H1 (cell line): ENCODE measurements at regions not wholly inside any gene's neighbourhood (a gene's known extent, or its start where the extent isn't known, plus 50 kb on each side); places are given as distances from the start of the nearest gene placed in this dataset.

ENCODE experiments used
- CTCF ChIA-PET: fragments of 300-600 bp; sonication (Branson Sonifier 250); formaldehyde crosslinking; loops from one replicate; lab custom pipeline; 2021; ENCODE audit not compliant: partially characterized antibody; lab: Charles Lee
- POLR2A ChIA-PET: fragments of 300-600 bp; sonication (Branson Sonifier 250); formaldehyde crosslinking; loops from one replicate; lab custom pipeline; 2021; ENCODE audit warnings: inconsistent platforms; ENCODE audit not compliant: partially characterized antibody; lab: Charles Lee
- DNase-seq, 2 experiments: peaks; one replicate each; pipeline versions ENCODE4 v3.0.0 to v3.0.0-alpha.2; 2010 to 2022; ENCODE audit warnings: low spot score in 2 of 2, low read depth in 1 of 2, mixed read lengths in 1 of 2
- FAIRE-seq: peaks from 2 replicates; lab custom pipeline; 2011; peaks lifted over from hg19 to GRCh38; lab: Jason Lieb, UNC
- H2AFZ ChIP-seq: 2 replicates; pipeline ENCODE4 v1.8.1; 2012; ENCODE audit warnings: low read length, inconsistent platforms
- H2AK5ac ChIP-seq: 2 replicates; pipeline ENCODE4 v1.6.1; 2013; ENCODE audit warnings: low read depth, low read length
- H2BK120ac ChIP-seq: replicated peaks from 2 replicates; pipeline ENCODE3; 2013; ENCODE audit warnings: low read depth, low read length, inconsistent platforms
- H2BK12ac ChIP-seq: 2 replicates; pipeline ENCODE4 v1.6.1; 2013; ENCODE audit warnings: low read depth, low read length
- H2BK15ac ChIP-seq: 2 replicates; pipeline ENCODE4 v1.6.1; 2013; ENCODE audit warnings: low read length
- H2BK20ac ChIP-seq: 2 replicates; pipeline ENCODE4 v1.6.1; 2013; ENCODE audit warnings: low read length
- H2BK5ac ChIP-seq: 2 replicates; pipeline ENCODE4 v1.6.1; 2013; ENCODE audit warnings: low read depth, low read length
- H3K14ac ChIP-seq: 2 replicates; pipeline ENCODE4 v1.6.1; 2013; ENCODE audit warnings: inconsistent platforms; ENCODE audit not compliant: insufficient read length
- H3K18ac ChIP-seq: 2 replicates; pipeline ENCODE4 v1.6.1; 2013; ENCODE audit warnings: low read length; ENCODE audit errors: extremely low read depth
- H3K23ac ChIP-seq: 2 replicates; pipeline ENCODE4 v1.6.1; 2013; ENCODE audit warnings: inconsistent platforms; ENCODE audit not compliant: insufficient read length
- H3K23me2 ChIP-seq: 2 replicates; pipeline ENCODE4 v1.6.1; 2013; ENCODE audit warnings: low read depth, low read length
- H3K27ac ChIP-seq: 2 replicates; pipeline ENCODE4 v1.6.1; 2011; ENCODE audit warnings: low read depth, low read length, inconsistent platforms
- H3K27me3 ChIP-seq, 4 experiments: replicated peaks in 1 of 4; 1 replicate in 1 of 4; 2 replicates in 3 of 4; pipeline versions ENCODE4 v1.6.1 to v1.8.1; 2011 to 2013; ENCODE audit warnings: low read length in 3 of 4, mild to moderate bottlenecking in 3 of 4, inconsistent platforms in 2 of 4, mixed read lengths in 2 of 4, moderate library complexity in 1 of 4; ENCODE audit not compliant: control insufficient read depth in 3 of 4, insufficient read depth in 3 of 4; ENCODE audit errors: extremely low read depth in 1 of 4
- H3K36me3 ChIP-seq, 4 experiments: 2 replicates each; pipeline versions ENCODE4 v1.6.1 to v1.8.1; 2011 to 2013; ENCODE audit warnings: mild to moderate bottlenecking in 4 of 4, low read length in 3 of 4, moderate library complexity in 2 of 4, control low read depth in 1 of 4, inconsistent platforms in 1 of 4; ENCODE audit not compliant: insufficient read depth in 4 of 4, control insufficient read depth in 2 of 4
- H3K4ac ChIP-seq: replicated peaks from 2 replicates; pipeline ENCODE3; 2013; ENCODE audit warnings: low read length, low read depth, mixed read lengths, inconsistent platforms; ENCODE audit not compliant: insufficient read length
- H3K4me1 ChIP-seq, 4 experiments: replicated peaks in 1 of 4; 1 replicate in 1 of 4; 2 replicates in 3 of 4; pipeline versions ENCODE4 v1.6.1 to v1.8.1; 2011 to 2013; ENCODE audit warnings: low read length in 3 of 4, inconsistent platforms in 2 of 4, mixed read lengths in 1 of 4; ENCODE audit not compliant: insufficient read depth in 4 of 4, control insufficient read depth in 3 of 4
- H3K4me2 ChIP-seq, 2 experiments: 2 replicates each; pipeline versions ENCODE4 v1.6.1 to v1.8.1; 2011 to 2013; ENCODE audit warnings: low read depth in 2 of 2, low read length in 2 of 2, control low read depth in 1 of 2, inconsistent platforms in 1 of 2, mild to moderate bottlenecking in 1 of 2; ENCODE audit not compliant: insufficient read depth in 1 of 2
- H3K4me3 ChIP-seq, 4 experiments: fragments of 200-600, 300-600 bp in 1 of 4; sonication (generic), shearing (Covaris generic), sonication (Bioruptor Twin) in 1 of 4; 2 replicates each; pipeline versions ENCODE4 v1.5.1 to v1.8.1; 2011 to 2016; ENCODE audit warnings: low read length in 4 of 4, low read depth in 3 of 4, control low read depth in 2 of 4, inconsistent platforms in 2 of 4, mild to moderate bottlenecking in 2 of 4, mixed read lengths in 1 of 4, moderate library complexity in 1 of 4; ENCODE audit not compliant: insufficient read depth in 2 of 4; ENCODE audit errors: extremely low read depth in 1 of 4
- H3K56ac ChIP-seq: replicated peaks from 2 replicates; pipeline ENCODE3; 2013; ENCODE audit warnings: low read depth, mild to moderate bottlenecking, mixed read lengths, low read length, inconsistent platforms; ENCODE audit not compliant: insufficient read length
- H3K79me1 ChIP-seq: 2 replicates; pipeline ENCODE4 v1.6.1; 2013; ENCODE audit warnings: low read depth, low read length, control low read depth
- H3K79me2 ChIP-seq, 2 experiments: 2 replicates each; pipeline versions ENCODE4 v1.6.1 to v1.8.1; 2012 to 2013; ENCODE audit warnings: low read length in 2 of 2, mild to moderate bottlenecking in 2 of 2, inconsistent platforms in 1 of 2; ENCODE audit not compliant: insufficient read depth in 2 of 2, control insufficient read depth in 1 of 2
- H3K9ac ChIP-seq, 4 experiments: replicated peaks in 1 of 4; 1 replicate in 1 of 4; 2 replicates in 3 of 4; pipeline versions ENCODE4 v1.6.1 to v1.8.1; 2011 to 2013; ENCODE audit warnings: low read depth in 3 of 4, low read length in 3 of 4, control low read depth in 2 of 4, mild to moderate bottlenecking in 2 of 4, moderate library complexity in 2 of 4, inconsistent platforms in 1 of 4; ENCODE audit errors: extremely low read depth in 1 of 4
- H3K9me3 ChIP-seq, 2 experiments: 2 replicates each; pipeline versions ENCODE4 v1.6.1 to v1.8.1; 2012 to 2013; ENCODE audit warnings: mild to moderate bottlenecking in 2 of 2, moderate library complexity in 2 of 2, control low read depth in 1 of 2, inconsistent platforms in 1 of 2, low read depth in 1 of 2, low read length in 1 of 2, mixed read lengths in 1 of 2; ENCODE audit not compliant: insufficient read depth in 2 of 2
- H4K20me1 ChIP-seq, 2 experiments: replicated peaks in 1 of 2; 2 replicates each; pipeline versions ENCODE3 to v1.8.1; 2011 to 2013; ENCODE audit warnings: inconsistent platforms in 2 of 2, low read length in 2 of 2, mild to moderate bottlenecking in 1 of 2; ENCODE audit not compliant: insufficient read depth in 2 of 2, control insufficient read depth in 1 of 2
- H4K5ac ChIP-seq: 2 replicates; pipeline ENCODE4 v1.6.1; 2013; ENCODE audit warnings: low read length, low read depth, mixed read lengths, inconsistent platforms; ENCODE audit not compliant: insufficient read length
- H4K8ac ChIP-seq: 2 replicates; pipeline ENCODE4 v1.8.0; 2013; ENCODE audit warnings: mild to moderate bottlenecking, moderate library complexity, low read length, inconsistent platforms; ENCODE audit not compliant: insufficient read depth; ENCODE audit errors: extremely low read depth
- H4K91ac ChIP-seq: replicated peaks from 2 replicates; pipeline ENCODE3; 2013; ENCODE audit warnings: low read length, mixed read lengths, inconsistent platforms; ENCODE audit not compliant: insufficient read length
- CEBPB ChIP-seq: IDR thresholded peaks from 2 replicates; pipeline ENCODE4 v1.6.1; 2012; ENCODE audit warnings: low read depth, low read length
- CTBP2 ChIP-seq: IDR thresholded peaks from 2 replicates; pipeline ENCODE4 v1.7.0; 2011; ENCODE audit warnings: borderline replicate concordance, mild to moderate bottlenecking, moderate library complexity, mixed read lengths, low read length; ENCODE audit not compliant: insufficient read depth, insufficient read length
- HDAC2 ChIP-seq, 2 experiments: fragments of 300-600 bp in 1 of 2; sonication (generic) in 1 of 2; IDR thresholded peaks; 2 replicates each; pipeline ENCODE4 v1.6.1; 2011 to 2012; ENCODE audit warnings: low read depth in 2 of 2, low read length in 2 of 2, mild to moderate bottlenecking in 2 of 2, moderate library complexity in 2 of 2, borderline replicate concordance in 1 of 2, inconsistent platforms in 1 of 2
- KDM4A ChIP-seq: IDR thresholded peaks from one replicate; pipeline ENCODE4 v1.7.1; 2012; ENCODE audit warnings: low read depth, mild to moderate bottlenecking, moderate library complexity, low read length, inconsistent platforms; ENCODE audit not compliant: severe bottlenecking
- PHF8 ChIP-seq: fragments of 200-600 bp; sonication (generic); conservative IDR thresholded peaks from 2 replicates; pipeline ENCODE4 v1.7.1; 2012; ENCODE audit warnings: low read depth, mild to moderate bottlenecking, inconsistent platforms, low read length, moderate library complexity
- POU5F1 ChIP-seq: IDR thresholded peaks from 2 replicates; pipeline ENCODE4 v1.6.1; 2011; ENCODE audit warnings: low read depth, mild to moderate bottlenecking, low read length, moderate library complexity
- RNF2 ChIP-seq: fragments of 200-900, 300-1000 bp; sonication (generic); IDR thresholded peaks from 2 replicates; pipeline ENCODE4 v1.7.1; 2016; ENCODE audit warnings: borderline replicate concordance, low read depth, mild to moderate bottlenecking, antibody characterized with exemption, low read length; ENCODE audit not compliant: poor library complexity, severe bottlenecking; ENCODE audit errors: missing control alignments
- RXRA ChIP-seq: IDR thresholded peaks from 2 replicates; pipeline ENCODE4 v1.6.1; 2011; ENCODE audit warnings: low read depth, mild to moderate bottlenecking, low read length, moderate library complexity; ENCODE audit not compliant: insufficient read depth
- SIX5 ChIP-seq: IDR thresholded peaks from 2 replicates; pipeline ENCODE4 v1.6.1; 2011; ENCODE audit warnings: mild to moderate bottlenecking, low read depth, low read length
- TAF7 ChIP-seq: optimal IDR thresholded peaks from 2 replicates; pipeline ENCODE3; 2011; ENCODE audit warnings: low read depth, mild to moderate bottlenecking, inconsistent platforms, low read length, moderate library complexity, borderline replicate concordance
- WGBS, 2 experiments: shearing (Covaris generic) in 1 of 2; methylation state at CpG; one replicate each; pipeline versions ENCODE4 v1.1.6 to v1.1.7; 2013 to 2015; ENCODE audit warnings: low lambda C conversion rate in 2 of 2, mixed read lengths in 2 of 2, inconsistent platforms in 1 of 2, low coverage in 1 of 2, missing lambda C conversion rate in 1 of 2; ENCODE audit not compliant: insufficient replicate concordance in 2 of 2, insufficient coverage in 1 of 2, insufficient read length in 1 of 2; ENCODE audit errors: extremely low coverage in 1 of 2, missing lambda C conversion rate in 1 of 2; 5-methylcytosine and 5-hydroxymethylcytosine counted together

GRCh38 chr7:106573738-106574137, 87.2 kb downstream of the CCDC71L start:
- Histone ChIP-seq H3K79me2 (no peaks in the 10 kb centered on the region), H3K14ac (no peak overlapping the region), H3K9ac (no peak overlapping the region), H3K27ac (no peak overlapping the region), H4K5ac (no peak overlapping the region), H2BK20ac (no peak overlapping the region), H2AK5ac (no peak overlapping the region), H2BK12ac (no peak overlapping the region), H3K27me3 (no peaks in the 10 kb centered on the region), H3K4me1 (peaks cover 0 to 1% (median 0%) of the 10 kb centered on the region in 4 experiments; a peak in 1 of 7 replicates), H3K36me3 (no peaks in the 10 kb centered on the region), H3K18ac (no peak overlapping the region), H3K4me2 (no peak overlapping the region), H4K91ac (no peak overlapping the region), H4K8ac (no peak overlapping the region), H2AFZ (no peak overlapping the region), H3K9me3 (no peaks in the 10 kb centered on the region), H4K20me1 (no peaks in the 10 kb centered on the region), H3K23me2 (no peaks in the 10 kb centered on the region), H3K79me1 (no peaks in the 10 kb centered on the region), H3K4ac (no peak overlapping the region), H3K56ac (no peak overlapping the region), H3K4me3 (no peak overlapping the region), H2BK5ac (no peak overlapping the region), H2BK120ac (no peak overlapping the region), H3K23ac (no peak overlapping the region), H2BK15ac (no peak overlapping the region)
- FAIRE-seq (no peak), DNase-seq (no peak)
- POLR2A ChIA-PET = no interaction called here
- WGBS, 2 experiments = 75% methylated on average over 3 of the region's 3 CpGs; no CpG with 5 or more reads in 1 of the 2 experiments
- CTCF ChIA-PET = no interaction called here
- TF ChIP-seq PHF8 = no peak
- TF ChIP-seq CTBP2 = no peak
- TF ChIP-seq KDM4A = no peak
- no peak for TF ChIP-seq TAF7
- no peak for TF ChIP-seq POU5F1
- TF ChIP-seq RNF2 = no peak
- TF ChIP-seq RXRA = no peak
- no peak for TF ChIP-seq HDAC2 (IDR thresholded peaks at IDR 0.05; ENCODE audit: borderline replicate concordance in 1 of 2, low read depth in 2 of 2, low read length in 2 of 2)
- TF ChIP-seq SIX5 = no peak
- no peak for TF ChIP-seq CEBPB
